SK-N-MC (cell line): ENCODE measurements at regions not wholly inside any gene's neighbourhood (a gene's known extent, or its start where the extent isn't known, plus 50 kb on each side); places are given as distances from the start of the nearest gene placed in this dataset.

Source experiments
- EZH2 ChIP-seq: fragments of 200-600 bp; sonication (generic); IDR thresholded peaks from one replicate; pipeline ENCODE4 v1.6.1; 2017; ENCODE audit warnings: antibody characterized with exemption
- FOXP2 ChIP-seq: optimal IDR thresholded peaks from 2 replicates; pipeline ENCODE3; 2011; ENCODE audit warnings: mild to moderate bottlenecking, moderate library complexity; ENCODE audit not compliant: insufficient read depth; ENCODE audit errors: extremely low read length, control extremely low read depth
- POLR2AphosphoS5 ChIP-seq: IDR thresholded peaks from 2 replicates; pipeline ENCODE4 v1.6.1; 2012; ENCODE audit warnings: mild to moderate bottlenecking, low read depth, low read length, borderline replicate concordance

GRCh38 chr14:56367416-56367815 is 212.2 kb upstream of the TMEM260 start:
- TF ChIP-seq EZH2 (no peak), POLR2AphosphoS5 (no peak), FOXP2 (no peak)
